Lung (tissue), 11 donors: ENCODE measurements at regions not wholly inside any gene's neighbourhood (a gene's known extent, or its start where the extent isn't known, plus 50 kb on each side); places are given as distances from the start of the nearest gene placed in this dataset.

Experiments used
- ATAC-seq: fragments of 200-7000 bp; cut with Tn5 transposase; one replicate; pipeline ENCODE4 v1.9.1; 2020; ENCODE audit warnings: moderate number of reproducible peaks; ENCODE audit not compliant: insufficient read depth, low FRiP score
- DNase-seq, 3 donors: peaks; one replicate each; pipeline ENCODE4 v3.0.0-alpha.2; 2013 to 2017
- H3K27ac ChIP-seq, 2 donors: one replicate each; pipeline ENCODE4 v1.5.1; 2013; ENCODE audit warnings: mild to moderate bottlenecking in 2 of 2, moderate library complexity in 2 of 2, control low read depth in 1 of 2, inconsistent platforms in 1 of 2, low read depth in 1 of 2, low read length in 1 of 2
- H3K27me3 ChIP-seq, 3 donors: one replicate each; pipeline ENCODE4 v1.5.1; 2013; ENCODE audit warnings: low read length in 2 of 3; ENCODE audit not compliant: control insufficient read depth in 3 of 3, insufficient read depth in 3 of 3
- H3K36me3 ChIP-seq, 4 donors: one replicate each; pipeline ENCODE4 v1.5.1; 2013; ENCODE audit warnings: low read length in 4 of 4, mild to moderate bottlenecking in 1 of 4, moderate library complexity in 1 of 4; ENCODE audit not compliant: control insufficient read depth in 4 of 4, insufficient read depth in 4 of 4
- H3K4me1 ChIP-seq, 5 donors: one replicate each; pipeline ENCODE4 v1.5.1; 2013; ENCODE audit warnings: low read length in 5 of 5, mild to moderate bottlenecking in 2 of 5, moderate library complexity in 1 of 5; ENCODE audit not compliant: control insufficient read depth in 5 of 5, insufficient read depth in 5 of 5
- H3K4me3 ChIP-seq: one replicate; pipeline ENCODE4 v1.5.1; 2013; ENCODE audit warnings: mild to moderate bottlenecking, control low read depth, moderate library complexity
- H3K9ac ChIP-seq, 2 donors: one replicate each; pipeline ENCODE4 v1.5.1; 2013; ENCODE audit warnings: low read length in 2 of 2, control low read depth in 1 of 2; ENCODE audit not compliant: insufficient read depth in 1 of 2
- H3K9me3 ChIP-seq, 4 donors: one replicate each; pipeline ENCODE4 v1.5.1; 2013; ENCODE audit warnings: low read length in 3 of 4, mild to moderate bottlenecking in 1 of 4, moderate library complexity in 1 of 4; ENCODE audit not compliant: control insufficient read depth in 4 of 4, insufficient read depth in 3 of 4
- WGBS, 2 donors: extraction: QIAGEN DNeasy Blood & Tissue Kit; methylation state at CpG; one replicate each; pipeline ENCODE4 v1.1.7; 2013; 5-methylcytosine and 5-hydroxymethylcytosine counted together
- TF ChIP-seq, protein P1 (sequence below): IDR thresholded peaks from 2 replicates; pipeline ENCODE4 v1.5.1; 2012; ENCODE audit warnings: mild to moderate bottlenecking; ENCODE audit errors: control extremely low read depth, extremely low read depth
- donor health status: control.
- donor health status: control.
- donor health status: Bipolar disorder and iron deficiency.
- donor health status: healthy.
- donor health status: DM: yes; HTN: yes; CAD: no.

DNA sequence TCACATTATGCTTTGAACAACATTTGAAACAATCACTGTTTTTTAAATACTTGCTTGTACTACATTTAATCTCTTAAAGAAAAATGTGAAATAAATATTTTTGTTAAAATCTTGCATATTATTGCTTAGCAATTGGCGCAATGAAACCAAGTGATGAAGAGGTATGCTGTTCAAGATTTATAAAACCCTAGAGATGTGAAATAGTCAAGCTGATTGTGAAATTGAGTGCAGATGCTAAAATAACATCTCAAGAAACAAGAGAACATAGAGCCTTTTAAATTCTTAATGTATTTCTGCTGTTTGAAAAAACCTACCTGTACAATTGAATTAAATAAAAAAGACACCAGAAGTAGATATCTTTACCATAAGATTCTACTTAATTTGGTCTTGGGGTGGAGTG lies 179.2 kb upstream of the MCHR2 start:
- no peak overlapping the region for H3K4me3 ChIP-seq
- WGBS, 2 donors, result 2 to 88% methylated on average over 1 of the region's 1 CpG
- no peaks in the 10 kb centered on the region for H3K36me3 ChIP-seq
- peaks cover 0 to 12% (median 4%) of the 10 kb centered on the region in 5 donors for H3K4me1 ChIP-seq
- ATAC-seq (no peak), DNase-seq (no peak)
- no peak overlapping the region for H3K27ac ChIP-seq
- TF ChIP-seq, protein P1, sequence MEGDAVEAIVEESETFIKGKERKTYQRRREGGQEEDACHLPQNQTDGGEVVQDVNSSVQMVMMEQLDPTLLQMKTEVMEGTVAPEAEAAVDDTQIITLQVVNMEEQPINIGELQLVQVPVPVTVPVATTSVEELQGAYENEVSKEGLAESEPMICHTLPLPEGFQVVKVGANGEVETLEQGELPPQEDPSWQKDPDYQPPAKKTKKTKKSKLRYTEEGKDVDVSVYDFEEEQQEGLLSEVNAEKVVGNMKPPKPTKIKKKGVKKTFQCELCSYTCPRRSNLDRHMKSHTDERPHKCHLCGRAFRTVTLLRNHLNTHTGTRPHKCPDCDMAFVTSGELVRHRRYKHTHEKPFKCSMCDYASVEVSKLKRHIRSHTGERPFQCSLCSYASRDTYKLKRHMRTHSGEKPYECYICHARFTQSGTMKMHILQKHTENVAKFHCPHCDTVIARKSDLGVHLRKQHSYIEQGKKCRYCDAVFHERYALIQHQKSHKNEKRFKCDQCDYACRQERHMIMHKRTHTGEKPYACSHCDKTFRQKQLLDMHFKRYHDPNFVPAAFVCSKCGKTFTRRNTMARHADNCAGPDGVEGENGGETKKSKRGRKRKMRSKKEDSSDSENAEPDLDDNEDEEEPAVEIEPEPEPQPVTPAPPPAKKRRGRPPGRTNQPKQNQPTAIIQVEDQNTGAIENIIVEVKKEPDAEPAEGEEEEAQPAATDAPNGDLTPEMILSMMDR, result no peak
- no peaks in the 10 kb centered on the region for H3K27me3 ChIP-seq
- no peak overlapping the region for H3K9ac ChIP-seq
- no peaks in the 10 kb centered on the region for H3K9me3 ChIP-seq

DNA sequence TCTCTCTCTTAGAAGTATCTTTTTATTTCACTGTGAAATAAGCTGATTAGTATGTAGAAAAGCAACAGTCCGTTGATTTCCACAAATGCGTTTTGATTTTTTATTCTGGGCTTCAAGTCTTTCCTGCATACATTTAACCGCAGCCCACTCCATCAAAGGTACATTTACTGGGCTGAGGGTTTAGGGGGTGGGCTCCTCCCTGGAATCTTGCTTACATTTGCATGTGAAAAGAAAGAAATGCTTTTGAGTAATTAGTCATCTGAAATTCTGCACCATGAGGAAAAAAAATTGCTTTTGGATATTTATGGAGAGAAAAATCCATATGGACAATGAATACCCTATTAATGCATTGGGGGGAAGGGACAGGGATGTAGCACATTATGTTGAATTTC lies 178.3 kb upstream of the MCHR2 start:
- TF ChIP-seq, protein P1, result no peak
- WGBS, 2 donors, result 78 to 79% methylated on average over 3 of the region's 3 CpGs
- H3K36me3 ChIP-seq, result no peaks in the 10 kb centered on the region
- H3K27me3 ChIP-seq, result no peaks in the 10 kb centered on the region
- no peak overlapping the region for H3K4me3 ChIP-seq
- H3K9ac ChIP-seq, result no peak overlapping the region
- ATAC-seq (no peak), DNase-seq (no peak)
- H3K9me3 ChIP-seq, result no peaks in the 10 kb centered on the region
- no peak overlapping the region for H3K27ac ChIP-seq
- peaks cover 0 to 8% (median 2%) of the 10 kb centered on the region in 5 donors for H3K4me1 ChIP-seq

DNA sequence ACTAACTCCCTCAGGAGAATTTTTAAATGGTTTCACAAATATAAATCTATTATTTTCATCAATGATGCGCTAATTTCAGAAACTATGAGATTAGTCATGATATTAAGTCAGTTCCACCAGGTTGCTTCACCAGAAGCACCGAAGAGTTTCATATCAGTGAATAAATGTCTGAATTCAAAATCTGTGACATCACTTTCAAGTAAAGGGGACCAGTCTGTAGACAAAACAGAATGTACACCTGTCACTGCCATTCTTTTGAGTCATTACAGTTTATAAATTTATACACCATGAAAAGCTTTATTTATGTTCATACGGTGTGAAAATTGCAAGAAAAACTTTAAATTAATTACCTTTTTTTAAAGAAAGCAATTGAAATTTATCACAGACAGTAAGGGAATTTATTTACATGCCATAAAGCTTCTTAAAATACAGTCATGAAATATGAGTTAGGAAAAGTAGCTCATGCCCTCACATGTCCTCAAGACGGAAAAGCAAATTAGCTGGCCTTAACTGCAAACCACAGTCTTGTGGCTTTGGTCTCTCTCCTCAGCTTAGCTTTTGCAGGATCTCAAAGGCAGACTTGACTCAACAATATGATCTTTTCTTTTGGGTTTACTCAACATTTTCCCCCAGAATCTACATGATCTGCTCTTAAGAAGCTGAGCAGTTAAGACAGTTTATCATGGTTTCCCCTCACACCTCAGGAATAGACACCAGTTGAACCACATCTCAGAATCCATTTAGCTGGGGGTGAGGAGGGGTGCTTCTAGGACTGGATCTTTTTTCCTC lies 177.7 kb upstream of the MCHR2 start:
- H3K27me3 ChIP-seq, result no peaks in the 10 kb centered on the region
- no peaks in the 10 kb centered on the region for H3K9me3 ChIP-seq
- WGBS, 2 donors, result 62% methylated on average over 4 of the region's 4 CpGs
- no peak overlapping the region for H3K9ac ChIP-seq
- no peak overlapping the region for H3K27ac ChIP-seq
- no peak for ATAC-seq
- TF ChIP-seq, protein P1, result no peak
- no peak for DNase-seq
- H3K4me3 ChIP-seq, result no peak overlapping the region
- peaks cover 0 to 7% (median 1%) of the 10 kb centered on the region in 5 donors for H3K4me1 ChIP-seq
- no peaks in the 10 kb centered on the region for H3K36me3 ChIP-seq

DNA sequence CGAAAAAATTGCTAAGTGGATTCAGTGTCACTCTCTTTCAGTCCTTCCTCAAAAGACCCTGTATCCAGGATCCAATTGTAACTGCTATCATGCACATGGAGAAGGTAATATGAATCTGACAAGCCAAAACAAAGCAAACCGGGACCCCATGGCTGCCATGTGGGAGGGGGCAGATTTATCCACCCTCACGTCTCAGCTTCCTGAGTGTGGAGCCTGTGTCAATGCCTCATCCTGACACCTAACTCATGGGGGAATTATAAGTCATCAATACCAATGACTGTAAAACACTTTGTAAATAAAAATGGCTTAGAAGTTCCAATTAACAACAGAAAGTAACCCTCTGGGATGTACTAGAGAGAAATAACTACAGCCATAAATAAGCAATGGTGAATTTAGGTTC lies 174.1 kb upstream of the MCHR2 start:
- no peaks in the 10 kb centered on the region for H3K4me1 ChIP-seq
- no peak overlapping the region for H3K9ac ChIP-seq
- no peak for DNase-seq
- H3K36me3 ChIP-seq, result no peaks in the 10 kb centered on the region
- H3K27ac ChIP-seq, result no peak overlapping the region
- no peaks in the 10 kb centered on the region for H3K9me3 ChIP-seq
- WGBS, 2 donors, result 31 to 49% methylated on average over 3 of the region's 3 CpGs
- no peak for ATAC-seq
- H3K4me3 ChIP-seq, result no peak overlapping the region
- H3K27me3 ChIP-seq, result no peaks in the 10 kb centered on the region
- TF ChIP-seq, protein P1, result no peak
